OCI-LY3 (cell line): ENCODE measurements at regions not wholly inside any gene's neighbourhood (a gene's known extent, or its start where the extent isn't known, plus 50 kb on each side); places are given as distances from the start of the nearest gene placed in this dataset.

ENCODE experiments used
- H2AFZ ChIP-seq: fragments of 200-600, 300-600 bp; shearing (Covaris generic); 2 replicates; pipeline ENCODE4 v1.6.0; 2014; ENCODE audit warnings: antibody characterized with exemption, low read depth, low read length
- H3K27ac ChIP-seq: fragments of 200-600, 300-600 bp; sonication (generic); 2 replicates; pipeline ENCODE4 v1.5.1; 2014; ENCODE audit warnings: mild to moderate bottlenecking, low read length, moderate library complexity, mixed read lengths
- H3K27me3 ChIP-seq: fragments of 200-600, 300-600 bp; sonication (generic); 2 replicates; pipeline ENCODE4 v1.6.1; 2014; ENCODE audit warnings: low read depth, low read length, mixed read lengths
- H3K36me3 ChIP-seq: fragments of 200-600, 300-600 bp; sonication (generic); replicated peaks from 2 replicates; pipeline ENCODE3; 2014; ENCODE audit warnings: low read depth, low read length, mixed read lengths
- H3K4me1 ChIP-seq: fragments of 300-600, 200-600 bp; sonication (generic); 2 replicates; pipeline ENCODE4 v1.6.1; 2014; ENCODE audit warnings: low read length, mixed read lengths
- H3K4me2 ChIP-seq: fragments of 200-600, 300-600 bp; sonication (generic); 2 replicates; pipeline ENCODE4 v1.6.1; 2014; ENCODE audit warnings: low read length, mixed read lengths
- H3K4me3 ChIP-seq: fragments of 300-600, 200-600 bp; sonication (generic); 2 replicates; pipeline ENCODE4 v1.5.1; 2014; ENCODE audit warnings: antibody characterized with exemption, mild to moderate bottlenecking, low read length, moderate library complexity
- H3K79me2 ChIP-seq: fragments of 300-600, 200-600 bp; shearing (Covaris generic); 2 replicates; pipeline ENCODE4 v1.6.1; 2014; ENCODE audit warnings: mild to moderate bottlenecking, low read length, mixed read lengths
- H3K9ac ChIP-seq: fragments of 300-600, 200-600 bp; shearing (Covaris generic); 2 replicates; pipeline ENCODE4 v1.6.0; 2014; ENCODE audit warnings: mild to moderate bottlenecking, low read length, moderate library complexity
- H3K9me3 ChIP-seq: fragments of 200-600, 300-600 bp; shearing (Covaris generic); 2 replicates; pipeline ENCODE4 v1.6.1; 2014; ENCODE audit warnings: low read length, mixed read lengths; ENCODE audit not compliant: insufficient read depth
- H4K20me1 ChIP-seq: fragments of 200-600, 300-600 bp; sonication (generic); 2 replicates; pipeline ENCODE4 v1.6.1; 2016; ENCODE audit warnings: low read length, mixed read lengths; ENCODE audit not compliant: insufficient read depth
- EZH2phosphoT487 ChIP-seq: fragments of 200-600 bp; shearing (Covaris generic); IDR thresholded peaks from 2 replicates; pipeline ENCODE4 v1.6.1; 2018; ENCODE audit warnings: antibody characterized with exemption, mixed run types, low read depth
- TF ChIP-seq, protein P1 (sequence below): fragments of 200-600, 300-600 bp; sonication (generic); IDR thresholded peaks from 2 replicates; pipeline ENCODE4 v1.5.1; 2014; ENCODE audit warnings: antibody characterized with exemption, low read length, low read depth

DNA sequence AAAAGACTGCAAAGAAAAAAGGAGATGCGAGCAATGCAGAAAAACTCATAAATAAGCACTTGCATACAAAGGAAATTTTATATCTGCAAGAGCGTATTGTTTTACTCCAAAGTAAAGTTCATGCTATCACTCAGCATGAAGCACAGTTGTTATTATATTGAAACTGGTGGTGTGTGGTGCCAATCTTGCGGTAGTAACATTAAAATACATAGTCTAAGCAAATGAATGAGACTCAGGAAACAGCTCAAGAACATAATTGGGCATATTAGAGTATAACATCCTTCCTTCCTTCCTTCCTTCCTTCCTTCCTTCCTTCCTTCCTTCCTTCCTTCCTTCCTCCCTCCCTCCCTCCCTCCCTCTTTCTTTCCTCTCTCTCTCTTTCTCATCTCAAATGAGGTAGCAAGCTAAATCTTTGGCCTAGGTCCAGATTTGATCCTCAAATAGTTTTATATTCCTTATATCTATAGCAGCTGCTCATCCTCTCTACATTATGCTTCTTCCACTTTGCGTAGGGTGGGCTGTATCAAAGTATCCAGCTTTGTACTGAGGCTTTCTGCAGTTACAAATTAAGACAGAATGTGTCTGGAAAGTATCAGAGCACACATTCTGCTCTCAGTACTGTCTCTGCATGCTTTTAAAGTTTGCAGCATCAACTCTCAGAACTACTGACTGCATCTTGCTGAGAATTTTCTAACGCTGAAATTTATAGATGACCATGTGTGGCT lies 718.3 kb downstream of the RERGL start:
- Histone ChIP-seq H3K4me1 (peaks cover 3% of the 10 kb centered on the region; the same call in 1 of the 2 replicates), H3K9me3 (no peaks in the 10 kb centered on the region), H3K4me2 (no peak overlapping the region), H3K36me3 (no peaks in the 10 kb centered on the region), H4K20me1 (no peaks in the 10 kb centered on the region), H3K9ac (no peak overlapping the region), H3K27me3 (no peaks in the 10 kb centered on the region), H2AFZ (no peak overlapping the region), H3K4me3 (no peak overlapping the region), H3K27ac (no peak overlapping the region), H3K79me2 (no peaks in the 10 kb centered on the region)
- TF ChIP-seq, protein P1, sequence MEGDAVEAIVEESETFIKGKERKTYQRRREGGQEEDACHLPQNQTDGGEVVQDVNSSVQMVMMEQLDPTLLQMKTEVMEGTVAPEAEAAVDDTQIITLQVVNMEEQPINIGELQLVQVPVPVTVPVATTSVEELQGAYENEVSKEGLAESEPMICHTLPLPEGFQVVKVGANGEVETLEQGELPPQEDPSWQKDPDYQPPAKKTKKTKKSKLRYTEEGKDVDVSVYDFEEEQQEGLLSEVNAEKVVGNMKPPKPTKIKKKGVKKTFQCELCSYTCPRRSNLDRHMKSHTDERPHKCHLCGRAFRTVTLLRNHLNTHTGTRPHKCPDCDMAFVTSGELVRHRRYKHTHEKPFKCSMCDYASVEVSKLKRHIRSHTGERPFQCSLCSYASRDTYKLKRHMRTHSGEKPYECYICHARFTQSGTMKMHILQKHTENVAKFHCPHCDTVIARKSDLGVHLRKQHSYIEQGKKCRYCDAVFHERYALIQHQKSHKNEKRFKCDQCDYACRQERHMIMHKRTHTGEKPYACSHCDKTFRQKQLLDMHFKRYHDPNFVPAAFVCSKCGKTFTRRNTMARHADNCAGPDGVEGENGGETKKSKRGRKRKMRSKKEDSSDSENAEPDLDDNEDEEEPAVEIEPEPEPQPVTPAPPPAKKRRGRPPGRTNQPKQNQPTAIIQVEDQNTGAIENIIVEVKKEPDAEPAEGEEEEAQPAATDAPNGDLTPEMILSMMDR: no peak
- no peak for TF ChIP-seq EZH2phosphoT487

DNA sequence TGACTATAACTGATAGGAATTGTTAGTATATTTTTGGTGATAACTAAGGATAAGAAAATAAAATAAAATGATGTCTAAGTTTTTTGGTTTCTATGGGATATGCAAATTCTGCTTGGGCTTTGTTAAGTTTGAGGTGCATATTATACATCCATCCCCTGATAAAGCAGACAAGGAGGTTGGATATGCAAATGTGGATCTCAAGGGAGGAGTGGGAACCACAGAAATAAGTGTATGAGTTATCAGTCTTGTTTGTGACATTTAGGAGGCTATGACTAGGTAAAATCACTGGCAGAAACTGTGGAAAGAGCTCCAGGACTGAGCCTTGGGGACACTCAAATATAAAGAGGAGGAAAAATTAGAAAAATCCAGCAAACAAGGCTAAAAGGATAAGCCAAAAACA lies 719.4 kb downstream of the RERGL start:
- H3K4me1 ChIP-seq: no peaks in the 10 kb centered on the region
- no peak overlapping the region for H2AFZ ChIP-seq
- H3K36me3 ChIP-seq: no peaks in the 10 kb centered on the region
- H3K4me3 ChIP-seq: no peak overlapping the region
- H3K27ac ChIP-seq: no peak overlapping the region
- H3K79me2 ChIP-seq: no peaks in the 10 kb centered on the region
- no peak overlapping the region for H3K9ac ChIP-seq
- no peaks in the 10 kb centered on the region for H3K27me3 ChIP-seq
- no peaks in the 10 kb centered on the region for H4K20me1 ChIP-seq
- no peak for TF ChIP-seq EZH2phosphoT487
- TF ChIP-seq, protein P1: no peak
- no peaks in the 10 kb centered on the region for H3K9me3 ChIP-seq
- H3K4me2 ChIP-seq: no peak overlapping the region

GRCh38 chr12:17369556-17369955 lies 720.4 kb downstream of the RERGL start:
- Histone ChIP-seq H3K4me2 (no peak overlapping the region), H3K27me3 (no peaks in the 10 kb centered on the region), H3K9me3 (no peaks in the 10 kb centered on the region), H3K36me3 (no peaks in the 10 kb centered on the region), H3K4me3 (no peak overlapping the region), H3K4me1 (no peaks in the 10 kb centered on the region), H3K9ac (no peak overlapping the region), H4K20me1 (no peaks in the 10 kb centered on the region), H3K79me2 (no peaks in the 10 kb centered on the region), H3K27ac (no peak overlapping the region), H2AFZ (no peak overlapping the region)
- no peak for TF ChIP-seq EZH2phosphoT487
- TF ChIP-seq, protein P1: no peak

GRCh38 chr12:17361224-17361623 lies 728.8 kb downstream of the RERGL start:
- Histone ChIP-seq H3K4me1 (0 out of 2 replicates have a peak, but pooled peaks cover 6% of the 10 kb centered on the region), H3K9me3 (no peaks in the 10 kb centered on the region), H3K27ac (no peak overlapping the region), H3K9ac (no peak overlapping the region), H3K79me2 (no peaks in the 10 kb centered on the region), H3K27me3 (no peaks in the 10 kb centered on the region), H3K4me3 (no peak overlapping the region), H3K4me2 (no peak overlapping the region), H3K36me3 (no peaks in the 10 kb centered on the region), H4K20me1 (no peaks in the 10 kb centered on the region), H2AFZ (no peak overlapping the region)
- no peak for TF ChIP-seq EZH2phosphoT487
- TF ChIP-seq, protein P1: 0 out of 2 replicates have a peak, but pooled peaks have one; percentile 11
